Endothelial cell of umbilical vein (primary cell): ENCODE measurements at regions not wholly inside any gene's neighbourhood (a gene's known extent, or its start where the extent isn't known, plus 50 kb on each side); places are given as distances from the start of the nearest gene placed in this dataset.
"Not testable (repeated sequence)": the region's sequence is repeated elsewhere in the genome, so short reads cannot be mapped to it uniquely, and the experiment has no call there.

Source experiments
- BruUV-seq: library from RNA; stranded (reverse); fragments of 400-500 nt; replicated peaks from 2 replicates; lab custom pipeline; 2021; lab: Mats Ljungman, UMichigan
- CTCF ChIA-PET: fragments of 300-600, 350-600 bp; sonication (Branson Sonifier 250); formaldehyde crosslinking; loops from one replicate; lab custom pipeline; 2021; ENCODE audit warnings: antibody characterized with exemption, inconsistent platforms; lab: Charles Lee
- POLR2A ChIA-PET: fragments of 300-600, 350-600 bp; sonication (Branson Sonifier 250); formaldehyde crosslinking; loops from one replicate; lab custom pipeline; 2021; ENCODE audit warnings: antibody characterized with exemption, inconsistent platforms; lab: Charles Lee
- DNase-seq: peaks from one replicate; pipeline ENCODE4 v3.0.0-alpha.2; 2011; ENCODE audit warnings: low read depth, low spot score
- FAIRE-seq: peaks from 2 replicates; lab custom pipeline; 2011; peaks lifted over from hg19 to GRCh38; lab: Jason Lieb, UNC
- H2AFZ ChIP-seq: 2 replicates; pipeline ENCODE4 v1.6.0; 2012; ENCODE audit warnings: low read depth, low read length, control low read depth, inconsistent platforms
- H3K27ac ChIP-seq: 2 replicates; pipeline ENCODE4 v1.5.1; 2011; ENCODE audit warnings: low read depth, mild to moderate bottlenecking, control low read depth, low read length, moderate library complexity; ENCODE audit not compliant: insufficient read depth
- H3K27me3 ChIP-seq, 2 experiments: 2 replicates each; pipeline versions ENCODE4 v1.6.0 to v1.6.1; 2011; ENCODE audit warnings: low read length in 2 of 2, mixed read lengths in 1 of 2; ENCODE audit not compliant: control insufficient read depth in 2 of 2, insufficient read depth in 2 of 2
- H3K36me3 ChIP-seq, 2 experiments: 2 replicates in 1 of 2; 3 replicates in 1 of 2; pipeline ENCODE4 v1.5.1; 2011; ENCODE audit warnings: low read length in 2 of 2, mild to moderate bottlenecking in 1 of 2, moderate library complexity in 1 of 2; ENCODE audit not compliant: control insufficient read depth in 2 of 2, insufficient read depth in 2 of 2; ENCODE audit errors: extremely low read depth in 1 of 2
- H3K4me1 ChIP-seq: 3 replicates; pipeline ENCODE4 v1.5.1; 2011; ENCODE audit warnings: mild to moderate bottlenecking, low read length; ENCODE audit not compliant: control insufficient read depth, insufficient read depth; ENCODE audit errors: extremely low read depth
- H3K4me2 ChIP-seq: 2 replicates; pipeline ENCODE4 v1.6.1; 2011; ENCODE audit warnings: low read length, control low read depth, mixed read lengths; ENCODE audit not compliant: insufficient read depth
- H3K4me3 ChIP-seq, 3 experiments: fragments of 200-600 bp in 1 of 3; sonication (generic), shearing (Covaris generic) in 1 of 3; replicated peaks in 1 of 3; 2 replicates each; pipeline ENCODE4 v1.5.1; 2011 to 2016; ENCODE audit warnings: control low read depth in 3 of 3, low read length in 3 of 3, mild to moderate bottlenecking in 2 of 3, inconsistent platforms in 1 of 3, low read depth in 1 of 3, moderate library complexity in 1 of 3; ENCODE audit not compliant: insufficient read depth in 1 of 3
- H3K79me2 ChIP-seq: 2 replicates; pipeline ENCODE4 v1.6.0; 2012; ENCODE audit warnings: low read length, inconsistent platforms; ENCODE audit not compliant: control insufficient read depth, insufficient read depth
- H3K9ac ChIP-seq: replicated peaks from 2 replicates; pipeline ENCODE3; 2011; ENCODE audit warnings: low read length, control low read depth; ENCODE audit not compliant: insufficient read depth; ENCODE audit errors: extremely low read depth
- H3K9me1 ChIP-seq: replicated peaks from 3 replicates; pipeline ENCODE4 v1.6.0; 2011; ENCODE audit warnings: mild to moderate bottlenecking, low read length; ENCODE audit not compliant: control insufficient read depth, insufficient read depth; ENCODE audit errors: extremely low read depth
- H3K9me3 ChIP-seq: replicated peaks from 2 replicates; pipeline ENCODE4 v1.5.1; 2012; ENCODE audit warnings: low read length, inconsistent platforms; ENCODE audit not compliant: control insufficient read depth, insufficient read depth
- H4K20me1 ChIP-seq: replicated peaks from 2 replicates; pipeline ENCODE3; 2011; ENCODE audit warnings: mild to moderate bottlenecking, low read length; ENCODE audit not compliant: control insufficient read depth, insufficient read depth; ENCODE audit errors: extremely low read depth
- dilution Hi-C: fragments of 300-500 bp; cut with MboI; formaldehyde crosslinking; loops from one replicate; pipeline ENCODE4 v1.15.0; 2019; ENCODE audit warnings: low sequenced_read_pairs; ENCODE audit not compliant: extremely low pct_ligation_motif_present
- intact Hi-C: fragments of 100-400 bp; cut with micrococcal nuclease; formaldehyde crosslinking; loops from one replicate; pipeline ENCODE4 v1.10.0; 2022

DNA sequence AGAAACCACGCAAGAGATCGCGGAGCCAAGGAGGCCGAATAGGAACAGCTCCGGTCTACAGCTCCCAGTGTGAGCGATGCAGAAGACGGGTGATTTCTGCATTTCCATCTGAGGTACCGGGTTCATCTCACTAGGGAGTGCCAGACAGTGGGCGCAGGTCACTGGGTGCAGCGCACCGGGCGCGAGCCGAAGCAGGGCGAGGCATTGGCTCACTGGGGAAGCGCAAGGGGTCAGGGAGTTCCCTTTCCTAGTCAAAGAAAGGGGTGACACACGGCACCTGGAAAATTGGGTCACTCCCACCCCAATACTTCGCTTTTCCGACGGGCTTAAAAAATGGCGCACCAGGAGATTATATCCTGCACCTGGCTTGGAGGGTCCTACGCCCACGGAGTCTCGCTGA lies 94.9 kb upstream of the NEK3 start:
- H3K4me2 ChIP-seq, POLR2A ChIA-PET, dilution Hi-C loops, DNase-seq, H4K20me1 ChIP-seq, H3K27ac ChIP-seq, H3K4me1 ChIP-seq, intact Hi-C loops, H3K9ac ChIP-seq, CTCF ChIA-PET, BruUV-seq, FAIRE-seq, H3K9me3 ChIP-seq, H3K4me3 ChIP-seq, H3K9me1 ChIP-seq, H3K79me2 ChIP-seq, H2AFZ ChIP-seq, H3K27me3 ChIP-seq, H3K36me3 ChIP-seq: not testable (repeated sequence)

DNA sequence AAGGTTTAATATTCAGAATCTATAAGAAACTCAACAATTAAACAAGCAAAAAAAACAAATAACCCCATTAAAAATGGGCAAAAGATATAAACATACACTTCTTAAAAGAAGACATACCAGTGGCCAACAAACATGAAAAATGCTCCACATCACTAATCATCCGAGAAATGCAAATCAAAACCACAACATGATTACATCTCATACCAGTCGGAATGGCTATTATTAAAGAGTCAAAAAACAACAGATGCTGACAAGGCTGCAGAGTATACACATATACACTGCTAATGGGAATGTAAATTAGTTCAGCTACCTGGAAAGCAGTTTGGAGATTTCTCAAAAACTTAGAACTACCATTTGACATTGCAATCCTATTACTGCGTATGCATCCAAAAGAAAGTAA lies 81.4 kb upstream of the NEK3 start:
- dilution Hi-C loops, BruUV-seq, intact Hi-C loops: not testable (repeated sequence)

More for the DNA sequence above, 81.4 kb upstream of the NEK3 start:
- H3K4me3 ChIP-seq, H3K27me3 ChIP-seq, H4K20me1 ChIP-seq, H3K79me2 ChIP-seq, FAIRE-seq, H3K9me1 ChIP-seq, H3K9ac ChIP-seq, H3K4me2 ChIP-seq, H3K9me3 ChIP-seq, H2AFZ ChIP-seq, POLR2A ChIA-PET, DNase-seq, H3K27ac ChIP-seq, CTCF ChIA-PET, H3K36me3 ChIP-seq, H3K4me1 ChIP-seq: not testable (repeated sequence)
